Cardiac muscle cell (in vitro differentiated cells and primary cell): ENCODE measurements at regions not wholly inside any gene's neighbourhood (a gene's known extent, or its start where the extent isn't known, plus 50 kb on each side); places are given as distances from the start of the nearest gene placed in this dataset.

ENCODE experiments used
- DNase-seq, 2 donors: peaks; one replicate each; pipeline versions ENCODE4 v3.0.0 to v3.0.0-alpha.2; 2010 to 2017; ENCODE audit warnings: low read depth in 1 of 2, low spot score in 1 of 2
- H3K27ac ChIP-seq: fragments of 200-600 bp; sonication (generic); 2 replicates; pipeline ENCODE4 v1.5.1; 2016
- H3K27me3 ChIP-seq: fragments of 200-600 bp; sonication (generic); 2 replicates; pipeline ENCODE4 v1.6.0; 2016; ENCODE audit warnings: control low read depth
- H3K36me3 ChIP-seq: fragments of 200-600 bp; sonication (generic); 2 replicates; pipeline ENCODE4 v1.5.1; 2016; ENCODE audit warnings: control low read depth
- H3K4me1 ChIP-seq: fragments of 200-600 bp; sonication (generic); 2 replicates; pipeline ENCODE4 v1.8.1; 2017; ENCODE audit warnings: low read depth, mild to moderate bottlenecking, mixed run types
- H3K4me3 ChIP-seq: fragments of 200-600 bp; sonication (generic); 2 replicates; pipeline ENCODE4 v1.5.1; 2016; ENCODE audit warnings: mild to moderate bottlenecking
- H3K9me3 ChIP-seq: fragments of 200-600 bp; sonication (generic); 2 replicates; pipeline ENCODE4 v1.5.1; 2017; ENCODE audit warnings: low read depth, mild to moderate bottlenecking, control low read depth
- TF ChIP-seq, protein P1 (sequence below): IDR thresholded peaks from 2 replicates; pipeline ENCODE4 v1.5.1; 2012; ENCODE audit warnings: low read depth, mild to moderate bottlenecking, low read length

GRCh38 chr1:177488722-177489121 lies 318.0 kb downstream of the BRINP2 start:
- Histone ChIP-seq H3K4me1 (no peaks in the 10 kb centered on the region), H3K27me3 (peaks cover 46% of the 10 kb centered on the region), H3K27ac (no peak overlapping the region), H3K4me3 (no peak overlapping the region), H3K36me3 (no peaks in the 10 kb centered on the region), H3K9me3 (no peaks in the 10 kb centered on the region)
- DNase-seq = no peak
- TF ChIP-seq, protein P1, sequence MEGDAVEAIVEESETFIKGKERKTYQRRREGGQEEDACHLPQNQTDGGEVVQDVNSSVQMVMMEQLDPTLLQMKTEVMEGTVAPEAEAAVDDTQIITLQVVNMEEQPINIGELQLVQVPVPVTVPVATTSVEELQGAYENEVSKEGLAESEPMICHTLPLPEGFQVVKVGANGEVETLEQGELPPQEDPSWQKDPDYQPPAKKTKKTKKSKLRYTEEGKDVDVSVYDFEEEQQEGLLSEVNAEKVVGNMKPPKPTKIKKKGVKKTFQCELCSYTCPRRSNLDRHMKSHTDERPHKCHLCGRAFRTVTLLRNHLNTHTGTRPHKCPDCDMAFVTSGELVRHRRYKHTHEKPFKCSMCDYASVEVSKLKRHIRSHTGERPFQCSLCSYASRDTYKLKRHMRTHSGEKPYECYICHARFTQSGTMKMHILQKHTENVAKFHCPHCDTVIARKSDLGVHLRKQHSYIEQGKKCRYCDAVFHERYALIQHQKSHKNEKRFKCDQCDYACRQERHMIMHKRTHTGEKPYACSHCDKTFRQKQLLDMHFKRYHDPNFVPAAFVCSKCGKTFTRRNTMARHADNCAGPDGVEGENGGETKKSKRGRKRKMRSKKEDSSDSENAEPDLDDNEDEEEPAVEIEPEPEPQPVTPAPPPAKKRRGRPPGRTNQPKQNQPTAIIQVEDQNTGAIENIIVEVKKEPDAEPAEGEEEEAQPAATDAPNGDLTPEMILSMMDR = no peak

GRCh38 chr1:177487481-177487880 lies 316.7 kb downstream of the BRINP2 start:
- DNase-seq = no peak
- TF ChIP-seq, protein P1 = no peak
- Histone ChIP-seq H3K27ac (no peak overlapping the region), H3K4me1 (no peaks in the 10 kb centered on the region), H3K4me3 (no peak overlapping the region), H3K9me3 (no peaks in the 10 kb centered on the region), H3K27me3 (peaks cover 46% of the 10 kb centered on the region), H3K36me3 (no peaks in the 10 kb centered on the region)

DNA sequence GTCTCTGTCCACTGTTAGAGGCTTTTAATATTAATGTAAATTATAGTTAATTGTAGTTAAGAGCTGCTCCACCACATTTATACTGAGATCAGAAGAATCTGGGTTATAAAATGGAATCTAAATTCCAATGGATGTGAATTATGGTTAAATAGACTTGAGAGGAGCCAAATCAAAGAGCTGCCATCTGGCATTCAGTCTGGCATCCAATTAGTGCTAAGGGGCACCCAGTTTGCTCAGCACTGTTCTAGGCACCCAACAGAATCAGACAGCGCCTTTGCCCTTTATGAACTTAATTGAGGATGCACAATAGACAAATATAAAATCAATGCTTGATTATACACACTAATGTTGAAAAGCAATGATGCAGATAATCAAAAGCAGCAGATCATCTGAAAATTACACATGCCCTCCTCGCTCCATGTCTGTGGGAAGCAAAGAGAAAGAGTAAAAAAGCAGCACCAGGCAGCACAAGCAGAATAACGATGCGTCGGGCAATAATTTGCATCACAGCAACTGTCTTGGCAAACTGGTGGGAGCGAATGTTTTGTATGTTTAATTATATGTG lies 310.1 kb downstream of the BRINP2 start:
- no peaks in the 10 kb centered on the region for H3K9me3 ChIP-seq
- no peak overlapping the region for H3K27ac ChIP-seq
- TF ChIP-seq, protein P1 = no peak
- no peaks in the 10 kb centered on the region for H3K36me3 ChIP-seq
- no peak overlapping the region for H3K4me3 ChIP-seq
- H3K27me3 ChIP-seq = peaks cover 30% of the 10 kb centered on the region
- DNase-seq = no peak
- no peaks in the 10 kb centered on the region for H3K4me1 ChIP-seq

GRCh38 chr1:177479600-177479999 lies 308.8 kb downstream of the BRINP2 start:
- no peak for DNase-seq
- TF ChIP-seq, protein P1 = no peak

GRCh38 chr1:177476676-177477075 lies 305.9 kb downstream of the BRINP2 start:
- H3K4me1 ChIP-seq = no peaks in the 10 kb centered on the region
- TF ChIP-seq, protein P1 = no peak

More at GRCh38 chr1:177479600-177479999, 308.8 kb downstream of the BRINP2 start:
- no peak overlapping the region for H3K4me3 ChIP-seq
- peaks cover 22% of the 10 kb centered on the region for H3K27me3 ChIP-seq
- H3K4me1 ChIP-seq = no peaks in the 10 kb centered on the region
- no peak overlapping the region for H3K27ac ChIP-seq
- H3K36me3 ChIP-seq = no peaks in the 10 kb centered on the region
- no peaks in the 10 kb centered on the region for H3K9me3 ChIP-seq

More at GRCh38 chr1:177476676-177477075, 305.9 kb downstream of the BRINP2 start:
- H3K27me3 ChIP-seq = peaks cover 22% of the 10 kb centered on the region
- H3K4me3 ChIP-seq = no peak overlapping the region
- no peak for DNase-seq
- no peaks in the 10 kb centered on the region for H3K9me3 ChIP-seq
- no peaks in the 10 kb centered on the region for H3K36me3 ChIP-seq
- H3K27ac ChIP-seq = no peak overlapping the region
